ENCODE measurements at regions not wholly inside any gene's neighbourhood (a gene's known extent, or its start where the extent isn't known, plus 50 kb on each side); places are given as distances from the start of the nearest gene placed in this dataset.

DNA sequence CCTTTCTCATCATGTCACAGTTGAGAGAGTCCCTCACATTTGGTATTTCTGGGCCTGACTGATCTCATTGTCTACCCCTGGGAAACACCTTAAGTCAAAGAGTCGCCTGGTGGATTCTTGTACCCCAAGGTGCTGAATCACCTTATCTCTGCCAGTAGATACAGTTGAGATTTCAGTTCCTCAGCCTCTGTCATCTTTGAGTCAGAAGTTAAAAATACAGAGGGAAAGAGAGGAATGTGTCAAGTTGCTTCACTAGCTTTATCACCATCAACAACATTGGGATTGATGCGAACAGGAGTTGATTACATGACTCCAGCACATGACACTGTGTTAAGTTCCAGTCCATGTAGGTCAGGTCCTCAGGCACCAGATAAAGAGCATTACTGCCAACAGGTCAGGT, 513.0 kb downstream of the NUF2 start:
- Histone ChIP-seq H3K4me3 (no peak overlapping the region), H3K27ac (no peak overlapping the region)
- DNase-seq (ENCODE audit: low spot score) = no peak
- TF ChIP-seq, protein P1, sequence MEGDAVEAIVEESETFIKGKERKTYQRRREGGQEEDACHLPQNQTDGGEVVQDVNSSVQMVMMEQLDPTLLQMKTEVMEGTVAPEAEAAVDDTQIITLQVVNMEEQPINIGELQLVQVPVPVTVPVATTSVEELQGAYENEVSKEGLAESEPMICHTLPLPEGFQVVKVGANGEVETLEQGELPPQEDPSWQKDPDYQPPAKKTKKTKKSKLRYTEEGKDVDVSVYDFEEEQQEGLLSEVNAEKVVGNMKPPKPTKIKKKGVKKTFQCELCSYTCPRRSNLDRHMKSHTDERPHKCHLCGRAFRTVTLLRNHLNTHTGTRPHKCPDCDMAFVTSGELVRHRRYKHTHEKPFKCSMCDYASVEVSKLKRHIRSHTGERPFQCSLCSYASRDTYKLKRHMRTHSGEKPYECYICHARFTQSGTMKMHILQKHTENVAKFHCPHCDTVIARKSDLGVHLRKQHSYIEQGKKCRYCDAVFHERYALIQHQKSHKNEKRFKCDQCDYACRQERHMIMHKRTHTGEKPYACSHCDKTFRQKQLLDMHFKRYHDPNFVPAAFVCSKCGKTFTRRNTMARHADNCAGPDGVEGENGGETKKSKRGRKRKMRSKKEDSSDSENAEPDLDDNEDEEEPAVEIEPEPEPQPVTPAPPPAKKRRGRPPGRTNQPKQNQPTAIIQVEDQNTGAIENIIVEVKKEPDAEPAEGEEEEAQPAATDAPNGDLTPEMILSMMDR (IDR thresholded peaks at IDR 0.05) = no peak

DNA sequence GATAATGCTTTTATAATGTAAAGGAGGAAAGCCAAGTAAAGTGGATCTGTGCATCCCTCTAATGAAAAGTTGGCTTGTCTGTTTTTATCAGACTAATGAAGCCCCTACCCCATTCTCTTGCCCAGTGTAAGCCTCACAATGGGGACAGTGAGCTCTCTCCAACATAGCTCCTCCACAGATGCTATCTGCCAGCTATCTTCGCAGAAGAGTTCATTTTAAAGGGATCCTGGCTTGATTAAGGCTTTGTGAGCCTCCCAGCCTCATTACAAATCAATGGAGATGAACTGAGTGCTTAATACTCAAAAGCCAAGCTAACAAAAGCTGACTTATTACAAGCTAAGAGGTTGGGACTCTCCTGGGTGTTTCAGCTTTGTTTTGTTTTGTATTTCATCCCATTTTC, 514.7 kb downstream of the NUF2 start:
- no peak for DNase-seq (ENCODE audit: low spot score)
- Histone ChIP-seq H3K27ac (no peak overlapping the region), H3K4me3 (no peak overlapping the region)
- TF ChIP-seq, protein P1 (IDR thresholded peaks at IDR 0.05) = no peak

DNA sequence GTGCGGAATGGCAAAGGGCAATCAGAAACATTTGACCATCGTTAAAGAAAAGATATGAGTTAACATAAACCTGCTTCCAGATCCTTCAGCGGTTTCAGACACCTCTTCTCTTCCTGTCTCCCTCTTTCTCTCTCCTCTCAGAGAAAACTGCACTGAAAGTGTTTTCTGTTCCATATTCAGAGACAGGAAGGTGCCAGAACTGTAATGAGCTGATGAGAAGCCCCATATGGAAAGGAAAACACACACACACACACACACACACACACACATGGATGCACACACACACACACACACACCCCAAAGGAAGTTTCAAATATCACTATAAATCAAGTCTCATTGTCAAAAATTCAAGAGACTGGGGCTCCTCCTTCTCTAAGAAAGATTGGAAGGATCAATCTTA, 515.5 kb downstream of the NUF2 start:
- TF ChIP-seq, protein P1 (IDR thresholded peaks at IDR 0.05) = no peak
- Histone ChIP-seq H3K27ac (no peak overlapping the region), H3K4me3 (no peak overlapping the region)
- DNase-seq (ENCODE audit: low spot score) = no peak

DNA sequence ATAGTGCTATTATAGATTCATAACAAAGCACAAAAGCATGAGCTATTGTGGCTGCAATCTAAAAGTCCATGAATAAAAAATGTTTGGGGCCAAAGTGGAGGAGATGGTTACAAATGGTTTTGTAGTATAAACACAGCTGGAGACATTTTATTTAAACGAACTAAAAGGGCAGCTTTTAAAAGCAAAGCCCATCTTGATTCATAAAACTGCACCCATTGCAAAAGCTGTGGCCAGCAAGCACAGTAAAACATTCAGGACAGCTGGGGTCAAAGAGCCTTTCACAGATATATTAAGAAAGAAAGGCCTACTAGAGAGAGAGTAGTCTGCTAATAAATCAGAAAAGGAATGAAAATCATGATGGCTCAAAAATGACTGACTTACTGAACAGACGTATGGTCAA, 520.8 kb downstream of the NUF2 start:
- H3K27ac ChIP-seq = no peak overlapping the region
- TF ChIP-seq, protein P1 (IDR thresholded peaks at IDR 0.05) = no peak
- DNase-seq (ENCODE audit: low spot score) = no peak
- no peak overlapping the region for H3K4me3 ChIP-seq

DNA sequence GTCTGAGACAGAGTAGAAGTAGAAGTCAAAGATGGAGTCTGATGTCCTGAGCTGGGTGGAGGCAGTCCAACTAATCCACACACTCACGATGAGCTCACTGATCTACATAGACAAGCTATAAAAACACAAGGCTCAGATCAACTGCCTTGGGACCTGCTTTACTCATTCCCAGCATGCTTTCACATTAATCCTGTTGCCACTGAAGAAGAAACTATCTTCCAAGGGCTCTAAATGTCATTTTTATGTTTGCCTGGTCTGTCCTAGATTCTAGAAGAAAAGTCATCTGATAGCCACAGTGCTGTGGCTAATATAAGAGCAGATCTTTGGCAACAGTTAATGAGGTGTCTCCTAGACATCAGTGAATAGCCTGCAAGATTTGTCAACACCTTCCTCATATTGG, 522.7 kb downstream of the NUF2 start:
- no peak overlapping the region for H3K4me3 ChIP-seq
- no peak for DNase-seq (ENCODE audit: low spot score)
- TF ChIP-seq, protein P1 (IDR thresholded peaks at IDR 0.05) = no peak
- H3K27ac ChIP-seq = no peak overlapping the region

DNA sequence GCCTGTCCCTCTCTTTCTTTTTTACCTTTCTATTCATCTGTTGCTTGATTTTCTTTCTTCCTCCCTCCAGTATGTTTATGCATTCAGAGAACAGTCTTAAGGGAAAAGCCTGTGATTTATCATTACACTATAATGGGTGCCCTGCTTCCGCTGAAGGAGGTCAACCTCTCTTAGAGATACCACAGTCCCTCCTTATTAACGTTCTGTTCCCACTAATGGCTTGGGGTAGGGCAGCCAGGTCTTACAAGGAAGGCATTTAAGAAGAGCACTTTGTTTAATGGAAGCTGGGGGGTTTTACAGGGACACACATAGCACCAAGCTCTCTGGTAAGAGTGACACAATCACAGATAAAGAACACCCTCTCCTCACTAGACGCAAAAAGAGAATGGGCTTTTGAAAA, 523.5 kb downstream of the NUF2 start:
- DNase-seq (ENCODE audit: low spot score) = no peak
- Histone ChIP-seq H3K27ac (no peak overlapping the region), H3K4me3 (no peak overlapping the region)
- TF ChIP-seq, protein P1 (IDR thresholded peaks at IDR 0.05) = no peak

DNA sequence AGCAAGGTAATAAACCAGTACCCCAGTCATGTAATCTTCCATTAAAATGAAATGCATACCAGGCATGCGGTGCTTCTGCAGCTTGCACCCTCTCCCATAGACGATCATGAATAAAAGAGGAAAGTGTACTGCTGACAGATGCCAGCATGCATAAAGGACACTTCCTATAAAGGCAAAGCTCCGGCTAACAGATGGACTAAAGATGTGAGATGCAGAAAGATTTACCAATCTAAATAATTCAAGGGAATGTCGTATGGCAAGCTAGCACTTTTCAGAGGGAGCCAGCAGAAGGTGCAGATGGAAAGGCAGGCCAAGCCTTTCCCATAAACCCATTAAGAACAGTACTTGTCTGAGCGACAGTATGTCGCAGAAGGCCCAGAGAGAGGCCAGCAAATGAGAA, 542.0 kb downstream of the NUF2 start:
- TF ChIP-seq, protein P1 (IDR thresholded peaks at IDR 0.05) = no peak
- Histone ChIP-seq H3K4me3 (no peak overlapping the region), H3K27ac (no peak overlapping the region)
- DNase-seq (ENCODE audit: low spot score) = no peak

Measured in coronary artery (tissue), 2 donors.